NB4 (cell line): ENCODE measurements at regions not wholly inside any gene's neighbourhood (a gene's known extent, or its start where the extent isn't known, plus 50 kb on each side); places are given as distances from the start of the nearest gene placed in this dataset.

ENCODE experiments used
- CTCF ChIP-seq: IDR thresholded peaks from one replicate; pipeline ENCODE4 v1.5.1; 2012; ENCODE audit warnings: low read depth, low read length
- MAX ChIP-seq: IDR thresholded peaks from 2 replicates; pipeline ENCODE4 v1.6.1; 2011; ENCODE audit warnings: low read depth, low read length
- MYC ChIP-seq: IDR thresholded peaks from 2 replicates; pipeline ENCODE4 v1.6.1; 2011; ENCODE audit warnings: low read depth, low read length
- POLR2A ChIP-seq: IDR thresholded peaks from 2 replicates; pipeline ENCODE4 v1.6.1; 2011; ENCODE audit warnings: mild to moderate bottlenecking; ENCODE audit not compliant: insufficient read length; ENCODE audit errors: extremely low read depth

- no peak for TF ChIP-seq CTCF
- TF ChIP-seq POLR2A: no peak
- TF ChIP-seq MAX: no peak
- TF ChIP-seq MYC: no peak
These were observed 843.7 kb downstream of the EFNA5 start for GRCh38 chr5:106827061-106827460.
